HUES6 (cell line): ENCODE measurements at regions not wholly inside any gene's neighbourhood (a gene's known extent, or its start where the extent isn't known, plus 50 kb on each side); places are given as distances from the start of the nearest gene placed in this dataset.

Experiments
- H3K27ac ChIP-seq: 2 replicates; pipeline ENCODE4 v1.7.0; 2013; ENCODE audit warnings: low read depth, mild to moderate bottlenecking, low read length, inconsistent platforms
- H3K27me3 ChIP-seq: 2 replicates; pipeline ENCODE4 v1.6.1; 2013; ENCODE audit warnings: low read length; ENCODE audit not compliant: control insufficient read depth, insufficient read depth
- H3K36me3 ChIP-seq: 2 replicates; pipeline ENCODE4 v1.6.1; 2013; ENCODE audit warnings: low read length; ENCODE audit not compliant: control insufficient read depth, insufficient read depth
- H3K4me1 ChIP-seq: 2 replicates; pipeline ENCODE4 v1.6.1; 2013; ENCODE audit warnings: low read length; ENCODE audit not compliant: control insufficient read depth, insufficient read depth
- H3K4me3 ChIP-seq: 2 replicates; pipeline ENCODE4 v1.5.1; 2013; ENCODE audit warnings: low read depth, low read length
- H3K9ac ChIP-seq: one replicate; pipeline ENCODE4 v1.6.1; 2013; ENCODE audit warnings: mild to moderate bottlenecking, low read length
- H3K9me3 ChIP-seq: 2 replicates; pipeline ENCODE4 v1.6.1; 2013; ENCODE audit warnings: low read depth, low read length; ENCODE audit not compliant: control insufficient read depth, insufficient read depth

DNA sequence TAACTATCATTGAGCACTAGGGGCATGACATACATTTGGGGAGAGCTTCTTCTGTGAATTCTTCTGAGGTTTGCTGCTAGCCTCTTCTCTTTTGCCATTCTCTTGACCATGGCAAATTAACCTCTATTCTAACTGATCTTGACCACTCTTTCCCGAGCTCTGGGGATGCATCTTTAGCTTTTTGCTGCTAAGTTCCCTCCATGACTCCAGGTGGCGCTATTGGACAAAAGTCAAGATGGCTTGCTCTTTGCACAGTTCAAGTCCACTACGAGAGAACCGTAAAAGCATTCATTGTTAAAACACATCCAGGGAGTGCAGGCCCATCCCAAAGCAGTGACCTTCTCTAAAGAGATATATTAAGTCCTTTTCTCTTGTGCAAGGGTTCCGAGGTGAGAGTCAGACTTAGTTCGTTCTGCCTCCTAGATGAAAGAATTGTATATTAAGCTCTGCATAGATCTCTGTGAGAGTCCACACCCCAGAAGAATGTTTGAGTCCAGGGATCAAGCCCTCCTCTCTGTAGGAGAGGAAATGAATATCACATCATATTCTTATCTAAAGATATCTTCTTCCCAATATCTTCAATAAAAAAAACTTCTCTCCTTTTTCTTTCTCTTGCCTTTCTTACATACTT is 1152.9 kb upstream of the CDH6 start:
- Histone ChIP-seq H3K9me3 (no peaks in the 10 kb centered on the region), H3K4me3 (no peak overlapping the region), H3K9ac (no peak overlapping the region), H3K27me3 (no peaks in the 10 kb centered on the region), H3K36me3 (no peaks in the 10 kb centered on the region), H3K4me1 (no peaks in the 10 kb centered on the region), H3K27ac (no peak overlapping the region)

DNA sequence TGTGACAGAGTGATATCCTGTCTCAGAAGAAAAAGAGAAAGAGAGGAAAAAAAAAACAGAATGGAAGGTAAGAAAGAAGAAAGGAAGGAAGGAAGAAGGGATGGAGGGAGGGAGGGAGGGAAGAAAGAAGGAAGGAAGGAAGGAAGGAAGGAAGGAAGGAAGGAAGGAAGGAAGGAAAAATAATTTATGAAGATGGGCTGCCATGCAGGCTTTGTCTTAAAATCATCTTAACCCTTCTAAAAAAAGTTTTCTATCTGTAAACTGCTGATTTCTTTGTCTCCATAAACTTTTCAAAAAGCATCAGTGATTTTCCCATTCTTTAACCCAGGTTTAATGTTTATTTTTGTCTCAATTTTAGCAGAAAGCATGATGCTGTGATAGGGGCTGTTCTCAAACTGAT is 1154.1 kb upstream of the CDH6 start:
- Histone ChIP-seq H3K9ac (no peak overlapping the region), H3K9me3 (no peaks in the 10 kb centered on the region), H3K4me1 (no peaks in the 10 kb centered on the region), H3K27me3 (no peaks in the 10 kb centered on the region), H3K36me3 (no peaks in the 10 kb centered on the region), H3K4me3 (no peak overlapping the region), H3K27ac (no peak overlapping the region)

GRCh38 chr5:30034870-30035269 is 1158.6 kb upstream of the CDH6 start:
- no peaks in the 10 kb centered on the region for H3K4me1 ChIP-seq
- H3K27ac ChIP-seq = no peak overlapping the region
- no peak overlapping the region for H3K9ac ChIP-seq
- no peaks in the 10 kb centered on the region for H3K9me3 ChIP-seq
- no peaks in the 10 kb centered on the region for H3K27me3 ChIP-seq
- no peaks in the 10 kb centered on the region for H3K36me3 ChIP-seq
- no peak overlapping the region for H3K4me3 ChIP-seq

GRCh38 chr5:30030101-30030500 is 1163.4 kb upstream of the CDH6 start:
- H3K27me3 ChIP-seq = no peaks in the 10 kb centered on the region
- H3K27ac ChIP-seq = no peak overlapping the region
- H3K4me1 ChIP-seq = no peaks in the 10 kb centered on the region
- H3K4me3 ChIP-seq = no peak overlapping the region
- no peaks in the 10 kb centered on the region for H3K36me3 ChIP-seq
- no peaks in the 10 kb centered on the region for H3K9me3 ChIP-seq
- no peak overlapping the region for H3K9ac ChIP-seq

- no peaks in the 10 kb centered on the region for H3K36me3 ChIP-seq
- no peak overlapping the region for H3K27ac ChIP-seq
- H3K27me3 ChIP-seq = no peaks in the 10 kb centered on the region
- H3K4me3 ChIP-seq = no peak overlapping the region
- H3K4me1 ChIP-seq = no peaks in the 10 kb centered on the region
- H3K9me3 ChIP-seq = no peaks in the 10 kb centered on the region
- H3K9ac ChIP-seq = no peak overlapping the region
Measured at GRCh38 chr5:30001826-30002225, 1191.7 kb upstream of the CDH6 start.

GRCh38 chr5:30000231-30000630 is 1193.3 kb upstream of the CDH6 start:
- Histone ChIP-seq H3K9me3 (no peaks in the 10 kb centered on the region), H3K9ac (no peak overlapping the region), H3K27ac (no peak overlapping the region), H3K27me3 (no peaks in the 10 kb centered on the region), H3K4me3 (no peak overlapping the region), H3K4me1 (no peaks in the 10 kb centered on the region), H3K36me3 (no peaks in the 10 kb centered on the region)

GRCh38 chr5:29995154-29995553 is 1198.3 kb upstream of the CDH6 start:
- Histone ChIP-seq H3K27me3 (no peaks in the 10 kb centered on the region), H3K27ac (no peak overlapping the region), H3K9ac (no peak overlapping the region), H3K9me3 (no peaks in the 10 kb centered on the region), H3K4me3 (no peak overlapping the region), H3K4me1 (no peaks in the 10 kb centered on the region), H3K36me3 (no peaks in the 10 kb centered on the region)

- no peak overlapping the region for H3K9ac ChIP-seq
- no peak overlapping the region for H3K4me3 ChIP-seq
- no peaks in the 10 kb centered on the region for H3K4me1 ChIP-seq
- H3K27me3 ChIP-seq = no peaks in the 10 kb centered on the region
- H3K9me3 ChIP-seq = no peaks in the 10 kb centered on the region
- H3K27ac ChIP-seq = no peak overlapping the region
- H3K36me3 ChIP-seq = no peaks in the 10 kb centered on the region
Measured at GRCh38 chr5:29994519-29994918, 1199.0 kb upstream of the CDH6 start.

DNA sequence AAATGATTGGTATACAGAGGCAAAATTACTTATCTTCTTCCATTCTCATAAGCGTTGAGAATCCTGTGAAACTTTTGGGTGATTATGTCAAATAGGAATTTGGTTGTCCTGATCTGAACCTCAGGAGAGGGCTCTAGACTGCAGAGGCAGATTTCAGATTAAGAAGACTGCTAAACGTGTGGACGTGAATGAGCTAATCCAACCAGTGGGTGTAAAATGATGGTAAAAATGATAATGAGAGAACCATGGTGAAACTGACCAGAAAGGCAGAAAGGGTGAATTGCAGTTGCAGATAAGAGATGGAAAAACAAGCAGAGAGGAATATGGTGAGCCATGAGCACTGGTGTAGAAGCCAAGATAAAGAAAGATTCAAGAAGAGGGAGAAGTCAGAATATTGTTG is 1200.2 kb upstream of the CDH6 start:
- H3K27me3 ChIP-seq = no peaks in the 10 kb centered on the region
- H3K9ac ChIP-seq = no peak overlapping the region
- H3K27ac ChIP-seq = no peak overlapping the region
- H3K4me1 ChIP-seq = no peaks in the 10 kb centered on the region
- H3K9me3 ChIP-seq = no peaks in the 10 kb centered on the region
- no peaks in the 10 kb centered on the region for H3K36me3 ChIP-seq
- no peak overlapping the region for H3K4me3 ChIP-seq

GRCh38 chr5:29992248-29992647 is 1201.2 kb upstream of the CDH6 start:
- Histone ChIP-seq H3K9ac (no peak overlapping the region), H3K27ac (no peak overlapping the region), H3K4me3 (no peak overlapping the region), H3K4me1 (no peaks in the 10 kb centered on the region), H3K36me3 (no peaks in the 10 kb centered on the region), H3K9me3 (no peaks in the 10 kb centered on the region), H3K27me3 (no peaks in the 10 kb centered on the region)

- H3K9me3 ChIP-seq = no peaks in the 10 kb centered on the region
- no peak overlapping the region for H3K27ac ChIP-seq
- no peak overlapping the region for H3K9ac ChIP-seq
- no peak overlapping the region for H3K4me3 ChIP-seq
- no peaks in the 10 kb centered on the region for H3K4me1 ChIP-seq
- H3K36me3 ChIP-seq = no peaks in the 10 kb centered on the region
- H3K27me3 ChIP-seq = no peaks in the 10 kb centered on the region
Measured at GRCh38 chr5:29990681-29991080, 1202.8 kb upstream of the CDH6 start.

DNA sequence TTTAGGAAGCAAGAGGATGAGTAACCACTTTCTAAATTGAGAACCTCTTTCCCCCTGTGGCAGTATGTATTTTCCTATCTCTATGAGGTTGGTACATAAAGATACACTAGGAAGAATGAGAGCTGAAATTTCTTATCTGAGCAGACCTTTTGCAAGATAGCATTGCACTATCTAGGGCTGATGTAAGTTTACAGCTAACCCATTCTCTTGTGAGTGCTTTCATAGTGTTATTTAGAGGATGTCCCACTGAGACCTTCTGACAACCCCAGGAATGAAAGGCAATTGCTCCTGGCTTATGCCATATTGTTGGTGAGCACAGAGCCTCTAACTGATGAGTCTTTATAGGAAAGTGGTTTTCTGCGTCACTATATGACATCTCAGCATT is 1209.3 kb upstream of the CDH6 start:
- Histone ChIP-seq H3K4me3 (no peak overlapping the region), H3K27me3 (no peaks in the 10 kb centered on the region), H3K27ac (no peak overlapping the region), H3K9me3 (no peaks in the 10 kb centered on the region), H3K36me3 (no peaks in the 10 kb centered on the region), H3K9ac (no peak overlapping the region), H3K4me1 (peaks cover 14% of the 10 kb centered on the region; the same call in 1 of the 2 replicates)
